NCI-H748 treated with DMSO at 0.1 percent for 48 hours (cell line): ENCODE measurements at regions not wholly inside any gene's neighbourhood (a gene's known extent, or its start where the extent isn't known, plus 50 kb on each side); places are given as distances from the start of the nearest gene placed in this dataset.
A peak's percentile ranks its signal among the peaks of the same experiment; 100 is the strongest.
"Not testable (repeated sequence)": the region's sequence is repeated elsewhere in the genome, so short reads cannot be mapped to it uniquely, and the experiment has no call there.

ENCODE experiments used
- DNase-seq: peaks from one replicate; lab custom pipeline; 2025; lab: John Stamatoyannopoulos, UW

DNA sequence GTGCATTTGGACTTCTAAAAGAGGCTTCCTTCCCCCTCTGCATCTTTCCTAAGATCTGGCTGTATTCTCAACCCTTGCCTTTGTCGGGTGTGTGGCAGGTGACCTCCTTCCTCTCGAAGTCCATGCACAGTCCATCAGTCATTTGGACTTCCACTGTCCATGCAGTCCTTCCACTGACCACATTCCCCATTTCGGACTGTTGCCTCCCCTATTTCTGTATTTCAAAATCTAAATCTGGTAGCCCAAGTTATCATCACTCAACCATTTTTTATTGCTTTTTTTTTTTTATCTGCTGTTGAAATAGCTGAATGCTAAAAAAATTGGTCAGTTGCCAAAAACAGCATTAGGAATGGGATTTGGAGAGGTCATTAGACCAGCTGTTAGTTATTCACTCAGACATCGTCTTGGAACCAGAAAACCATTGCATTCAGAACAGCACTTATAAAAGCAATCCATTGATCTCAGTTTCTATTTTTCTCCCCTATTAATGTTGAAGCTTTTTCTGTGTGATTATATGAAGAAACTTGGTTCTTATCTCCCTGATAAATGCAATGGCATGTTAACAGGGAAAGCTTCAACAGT lies 575.6 kb downstream of the KIF20B start:
- DNase-seq: no peak

- DNase-seq: no peak
Measured at GRCh38 chr10:90286406-90286805, 571.4 kb downstream of the HTR7 start.

GRCh38 chr10:90286941-90287340 lies 570.9 kb downstream of the HTR7 start:
- DNase-seq: no peak

- no peak for DNase-seq
Measured at GRCh38 chr10:90288391-90288933, 569.4 kb downstream of the HTR7 start.

DNA sequence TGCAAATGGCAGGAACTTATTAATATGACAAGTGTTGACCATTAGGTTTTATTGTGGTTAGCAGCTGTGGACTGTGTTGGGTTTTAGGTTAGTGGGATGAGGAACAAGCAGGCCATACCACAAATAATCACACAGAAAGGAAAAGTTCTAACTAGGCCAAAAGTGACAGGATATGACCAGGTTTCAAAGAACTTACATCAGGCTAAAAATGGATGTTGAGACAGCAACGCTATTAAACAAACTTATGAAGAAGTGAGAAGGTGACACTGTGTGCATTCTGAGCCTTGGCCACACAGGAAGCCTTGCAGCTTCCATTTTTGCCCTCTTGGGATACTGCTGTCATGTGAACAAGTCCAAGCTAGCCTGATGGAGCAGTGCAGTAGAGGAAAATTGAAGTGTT lies 568.8 kb downstream of the HTR7 start:
- DNase-seq: no peak

DNA sequence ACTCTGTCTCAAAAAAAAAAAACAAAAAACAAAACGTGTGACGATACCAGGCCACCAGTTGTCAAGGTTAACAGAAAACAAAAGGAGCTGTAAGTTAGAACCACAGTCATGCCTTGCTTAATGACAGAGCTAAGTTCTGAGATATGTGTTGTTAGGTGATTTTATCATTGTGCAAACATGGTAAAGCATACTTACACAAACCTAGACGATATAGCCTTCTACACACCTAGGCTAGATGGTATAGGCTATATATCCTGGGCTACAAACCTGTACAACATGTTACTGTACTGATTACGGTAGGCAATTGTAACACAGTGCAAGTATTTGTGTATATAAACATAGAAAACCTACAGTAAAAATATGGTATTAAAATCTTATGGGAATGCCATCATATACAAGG lies 564.2 kb downstream of the HTR7 start:
- DNase-seq: no peak

GRCh38 chr10:90294821-90295540 lies 562.9 kb downstream of the HTR7 start:
- DNase-seq: not testable (repeated sequence)

DNA sequence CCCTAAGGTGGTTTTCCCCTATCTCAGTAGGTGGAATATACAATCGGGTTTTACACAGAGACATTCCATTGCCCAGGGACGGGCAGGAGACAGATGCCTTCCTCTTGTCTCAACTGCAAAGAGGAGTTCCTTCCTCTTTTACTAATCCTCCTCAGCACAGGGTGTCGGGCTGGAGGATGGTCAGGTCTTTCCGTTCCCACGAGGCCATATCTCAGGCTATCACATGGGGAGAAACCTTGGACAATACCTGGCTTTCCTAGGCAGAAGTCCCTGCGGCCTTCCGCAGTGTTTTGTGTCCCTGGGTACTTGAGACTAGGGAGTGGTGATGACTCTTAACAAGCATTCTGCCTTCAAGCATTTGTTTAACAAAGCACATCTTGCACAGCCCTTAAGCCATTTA lies 555.8 kb downstream of the HTR7 start:
- DNase-seq: not testable (repeated sequence)

DNA sequence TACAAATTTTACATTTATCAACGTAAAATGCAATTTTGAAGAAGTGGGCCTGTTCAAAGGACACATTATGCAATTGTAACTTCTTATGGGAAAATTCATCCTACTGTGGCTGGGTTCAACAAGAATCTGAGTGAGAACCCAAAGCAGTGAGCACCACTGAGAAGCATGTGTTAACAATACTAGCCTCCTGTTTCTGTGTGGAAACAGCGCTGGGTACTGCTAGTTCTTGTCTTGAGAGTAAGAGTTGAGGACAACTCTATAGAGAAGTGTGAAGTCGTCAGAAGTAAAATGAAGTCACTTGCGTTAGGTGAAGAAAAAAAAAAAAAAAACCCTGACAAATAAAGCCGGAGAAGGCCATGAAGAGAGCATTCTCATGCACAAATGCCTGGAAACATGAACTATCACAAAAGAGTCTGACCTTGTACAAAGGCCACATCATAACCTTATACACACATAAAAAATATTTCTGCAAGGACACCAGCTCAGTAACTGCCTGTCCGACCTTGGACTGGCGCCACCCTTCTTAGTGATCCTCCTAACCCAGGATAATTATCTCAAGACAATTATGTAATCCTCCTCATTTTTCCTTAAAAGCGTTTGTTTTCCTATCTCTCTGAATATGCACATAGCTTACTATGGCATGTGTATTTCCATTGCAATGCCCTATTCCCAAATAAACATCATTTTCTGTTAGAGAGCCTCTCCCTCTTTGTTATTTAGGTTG lies 554.9 kb downstream of the HTR7 start:
- DNase-seq: no peak

GRCh38 chr10:90304533-90304932 lies 553.3 kb downstream of the HTR7 start:
- no peak for DNase-seq

DNA sequence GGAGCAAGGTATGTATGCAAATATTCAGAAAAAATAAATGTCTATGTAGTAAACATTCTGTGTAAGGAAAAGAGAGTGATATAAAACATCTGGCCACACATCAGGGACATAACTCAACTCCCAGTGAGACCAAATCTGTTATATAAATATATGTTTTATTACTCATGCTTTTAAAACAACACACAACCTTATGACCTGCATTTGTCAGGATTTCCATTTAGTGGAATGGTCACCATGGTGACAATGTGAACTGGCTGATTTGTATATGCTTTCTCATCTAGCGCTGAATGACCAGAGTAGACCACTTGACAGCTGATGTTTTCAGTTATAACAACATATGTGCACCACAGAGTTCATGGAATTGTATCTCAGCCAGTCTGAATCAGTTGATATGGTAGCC lies 551.7 kb downstream of the HTR7 start:
- DNase-seq: peak; percentile 31

- DNase-seq: no peak
Measured at GRCh38 chr10:90308223-90308622, 549.6 kb downstream of the HTR7 start.

DNA sequence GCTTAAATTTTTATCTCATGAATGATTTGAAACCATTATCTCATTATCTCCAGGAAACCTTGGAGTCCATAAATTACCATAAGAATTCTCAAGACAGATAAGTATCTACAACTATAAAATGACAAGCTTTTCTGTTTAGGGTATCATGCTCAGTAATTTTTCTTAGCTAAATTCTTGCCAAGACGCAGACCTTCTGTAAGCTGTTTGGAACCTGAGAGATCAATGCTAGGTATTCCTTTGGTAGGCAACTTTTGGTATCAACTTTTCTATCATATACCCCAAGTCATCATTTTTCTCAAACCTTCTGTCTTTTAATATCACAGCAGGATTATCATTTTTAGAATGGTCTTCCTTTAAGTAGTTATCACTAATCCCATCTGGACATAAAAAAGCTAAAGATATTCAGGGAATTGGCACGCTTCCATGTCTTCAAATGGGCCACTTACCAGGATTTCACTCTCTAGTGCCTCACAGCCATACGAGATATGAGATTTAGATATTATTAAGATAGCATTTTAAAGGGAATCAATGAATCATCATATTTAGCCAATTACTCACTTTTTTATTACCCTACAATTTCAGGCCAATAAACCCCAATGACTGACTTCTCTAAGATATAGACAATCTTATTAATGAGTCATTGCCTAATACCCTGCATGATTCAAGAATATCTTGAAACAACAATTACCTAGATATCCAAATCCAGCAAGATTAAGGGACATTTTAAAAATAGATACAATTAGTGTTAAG lies 544.1 kb downstream of the HTR7 start:
- DNase-seq: no peak

DNA sequence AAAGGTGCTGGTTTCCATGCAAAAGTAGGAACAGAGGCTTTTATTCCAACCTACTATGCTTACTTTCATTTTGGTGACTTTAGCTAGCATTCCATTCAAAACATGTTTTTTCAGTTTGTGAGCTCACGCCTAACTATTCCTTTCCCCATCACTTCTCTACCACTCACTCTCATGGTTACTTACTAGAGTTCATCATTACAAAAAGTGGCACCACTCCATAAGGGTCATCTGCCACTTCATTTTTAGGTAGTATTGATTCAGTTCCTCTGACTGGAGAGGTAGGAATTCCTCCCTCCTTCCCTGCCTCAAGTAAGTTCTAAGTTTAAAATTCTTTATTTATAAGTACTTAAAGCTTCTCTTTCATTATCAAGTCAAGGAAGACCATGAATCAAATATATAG lies 543.1 kb downstream of the HTR7 start:
- DNase-seq: no peak

GRCh38 chr10:90317172-90317571 lies 540.7 kb downstream of the HTR7 start:
- DNase-seq: no peak

- DNase-seq: no peak
Measured at GRCh38 chr10:90318659-90319058, 539.2 kb downstream of the HTR7 start.

- no peak for DNase-seq
Measured at GRCh38 chr10:90319188-90319914, 538.5 kb downstream of the HTR7 start.

- no peak for DNase-seq
Measured at GRCh38 chr10:90321132-90321816, 536.6 kb downstream of the HTR7 start.

DNA sequence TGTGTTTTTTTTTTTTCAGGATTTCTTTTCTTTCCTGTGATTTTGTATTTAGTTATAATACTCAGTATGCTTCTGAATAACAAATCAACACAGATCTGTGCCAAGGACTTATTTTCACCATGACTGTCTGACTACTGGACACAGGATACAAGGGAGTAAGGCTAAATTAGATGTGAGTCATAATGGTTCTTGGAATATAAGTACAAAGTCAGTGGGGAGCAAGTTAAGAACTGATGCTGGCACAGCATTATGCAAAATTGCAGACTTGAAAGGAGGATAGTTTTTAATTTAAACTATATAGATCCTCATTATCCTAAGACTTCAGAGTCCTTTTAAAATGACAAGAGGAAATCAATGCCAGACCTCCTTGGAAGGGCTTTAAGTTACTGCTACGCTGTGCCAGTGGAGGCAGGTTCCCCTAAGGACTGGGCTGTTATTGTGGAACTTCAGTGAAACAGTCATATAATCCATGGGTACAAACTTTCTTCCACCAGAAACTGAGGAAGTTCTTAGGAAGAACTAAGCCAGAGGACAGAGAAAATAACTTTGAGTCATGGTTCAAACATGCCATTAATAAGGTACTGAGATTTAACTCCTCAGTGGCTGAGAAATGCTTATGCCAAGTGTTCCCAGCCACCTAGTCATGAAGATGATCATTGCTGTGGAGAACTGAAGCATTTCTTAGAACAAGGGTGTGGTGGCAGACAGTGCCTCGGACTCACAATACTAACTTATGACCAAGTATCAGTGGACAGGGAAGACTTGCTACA lies 531.2 kb downstream of the HTR7 start:
- DNase-seq: no peak

GRCh38 chr10:90327611-90328010 lies 530.2 kb downstream of the HTR7 start:
- no peak for DNase-seq
